GM23338 (cell line): ENCODE measurements at regions not wholly inside any gene's neighbourhood (a gene's known extent, or its start where the extent isn't known, plus 50 kb on each side); places are given as distances from the start of the nearest gene placed in this dataset.

Source experiments
- ATAC-seq: fragments of 200-7000 bp; cut with Tn5 transposase; 3 replicates; pipeline ENCODE4 v1.9.1; 2020
- DNase-seq: peaks from one replicate; pipeline ENCODE4 v3.0.0-alpha.2; 2015; ENCODE audit warnings: low spot score
- H2AFZ ChIP-seq: fragments of 200-600 bp; sonication (generic); 2 replicates; pipeline ENCODE4 v1.8.0; 2016; ENCODE audit warnings: antibody characterized with exemption, mild to moderate bottlenecking, moderate library complexity
- H3F3A ChIP-seq: fragments of 200-600 bp; sonication (generic); replicated peaks from 2 replicates; pipeline ENCODE4 v1.8.0; 2017; ENCODE audit warnings: antibody characterized with exemption, mixed run types, low read depth
- H3K27ac ChIP-seq: fragments of 200-600 bp; sonication (generic); 2 replicates; pipeline ENCODE4 v1.6.1; 2016; ENCODE audit warnings: low read depth
- H3K27me3 ChIP-seq: fragments of 200-600 bp; sonication (generic); 2 replicates; pipeline ENCODE4 v1.8.0; 2016; ENCODE audit warnings: mild to moderate bottlenecking, mixed run types, moderate library complexity; ENCODE audit not compliant: insufficient read depth
- H3K36me3 ChIP-seq: fragments of 200-600 bp; sonication (generic); 2 replicates; pipeline ENCODE4 v1.8.0; 2016; ENCODE audit warnings: mild to moderate bottlenecking; ENCODE audit not compliant: insufficient read depth
- H3K4me1 ChIP-seq: fragments of 200-600 bp; sonication (generic); 2 replicates; pipeline ENCODE4 v1.8.0; 2016; ENCODE audit warnings: mild to moderate bottlenecking, moderate library complexity; ENCODE audit not compliant: insufficient read depth
- H3K4me2 ChIP-seq: fragments of 200-600 bp; sonication (generic); 2 replicates; pipeline ENCODE4 v1.7.1; 2017; ENCODE audit warnings: mixed run types
- H3K4me3 ChIP-seq: fragments of 200-600 bp; sonication (generic); 2 replicates; pipeline ENCODE4 v1.6.1; 2016; ENCODE audit warnings: mixed run types
- H3K79me2 ChIP-seq: fragments of 200-600 bp; sonication (generic); replicated peaks from 2 replicates; pipeline ENCODE4 v1.8.0; 2017; ENCODE audit warnings: mild to moderate bottlenecking; ENCODE audit not compliant: insufficient read depth
- H3K9me2 ChIP-seq: fragments of 200-600 bp; sonication (generic); 2 replicates; pipeline ENCODE4 v1.8.0; 2017; ENCODE audit not compliant: insufficient read depth
- H4K20me1 ChIP-seq: fragments of 200-600 bp; sonication (generic); replicated peaks from 2 replicates; pipeline ENCODE4 v1.8.0; 2017; ENCODE audit warnings: mild to moderate bottlenecking; ENCODE audit not compliant: insufficient read depth
- H3K27ac Mint-ChIP-seq: 2 replicates; pipeline ENCODE4 v1.8.0; 2020; ENCODE audit warnings: inconsistent platforms, mild to moderate bottlenecking, moderate library complexity, mixed read lengths
- H3K27me3 Mint-ChIP-seq: 3 replicates; pipeline ENCODE4 v1.8.0; 2022; ENCODE audit warnings: low read depth, mild to moderate bottlenecking, moderate library complexity, mixed read lengths, inconsistent platforms; ENCODE audit not compliant: insufficient read depth, poor library complexity
- H3K36me3 Mint-ChIP-seq: 3 replicates; pipeline ENCODE4 v1.8.0; 2021; ENCODE audit warnings: low read depth, mild to moderate bottlenecking, inconsistent platforms, moderate library complexity, mixed read lengths
- H3K4me1 Mint-ChIP-seq: 3 replicates; pipeline ENCODE4 v1.8.0; 2020; ENCODE audit warnings: mild to moderate bottlenecking, inconsistent platforms, mixed read lengths
- H3K4me3 Mint-ChIP-seq: 3 replicates; pipeline ENCODE4 v1.8.0; 2021; ENCODE audit warnings: moderate library complexity, mild to moderate bottlenecking, inconsistent platforms, mixed read lengths
- H3K9me3 Mint-ChIP-seq: 3 replicates; pipeline ENCODE4 v1.8.0; 2020; ENCODE audit warnings: moderate library complexity, mild to moderate bottlenecking, inconsistent platforms, mixed read lengths
- CREB1 ChIP-seq: fragments of 250-450 bp; sonication (Bioruptor Pico); IDR thresholded peaks from 2 replicates; pipeline ENCODE4 v1.5.0; 2020; ENCODE audit warnings: low read depth, mild to moderate bottlenecking, moderate library complexity
- ETS1 ChIP-seq: IDR thresholded peaks from 2 replicates; pipeline ENCODE4 v1.6.1; 2016; ENCODE audit warnings: antibody characterized with exemption
- EZH2 ChIP-seq: fragments of 200-600 bp; sonication (generic); IDR thresholded peaks from one replicate; pipeline ENCODE4 v1.8.0; 2017; ENCODE audit warnings: antibody characterized with exemption, mild to moderate bottlenecking, low read depth; ENCODE audit not compliant: unreplicated experiment
- EZH2phosphoT487 ChIP-seq: fragments of 200-600 bp; sonication (generic); IDR thresholded peaks from one replicate; pipeline ENCODE4 v1.8.1; 2018; ENCODE audit warnings: antibody characterized with exemption; ENCODE audit not compliant: unreplicated experiment
- JUNB ChIP-seq: IDR thresholded peaks from one replicate; pipeline ENCODE4 v1.6.1; 2016; ENCODE audit warnings: antibody characterized with exemption; ENCODE audit not compliant: unreplicated experiment
- NANOG ChIP-seq: IDR thresholded peaks from 2 replicates; pipeline ENCODE4 v1.6.1; 2016; ENCODE audit warnings: antibody characterized with exemption, borderline replicate concordance
- POLR2AphosphoS5 ChIP-seq: IDR thresholded peaks from 2 replicates; pipeline ENCODE4 v1.6.1; 2016; ENCODE audit warnings: antibody characterized with exemption, low read depth
- REST ChIP-seq: IDR thresholded peaks from one replicate; pipeline ENCODE4 v1.6.1; 2018; ENCODE audit warnings: antibody characterized with exemption; ENCODE audit not compliant: unreplicated experiment
- STAT1 ChIP-seq: IDR thresholded peaks from one replicate; pipeline ENCODE4 v1.6.1; 2016; ENCODE audit warnings: antibody characterized with exemption; ENCODE audit not compliant: unreplicated experiment
- ZNF114 ChIP-seq: fragments of 250-450 bp; sonication (Bioruptor Pico); IDR thresholded peaks from 2 replicates; pipeline ENCODE4 v1.5.0; 2020; ENCODE audit warnings: mild to moderate bottlenecking, moderate library complexity
- ZNF331 ChIP-seq: fragments of 250-450 bp; sonication (Bioruptor Pico); IDR thresholded peaks from 2 replicates; pipeline ENCODE4 v1.5.0; 2020; ENCODE audit warnings: low read depth, mild to moderate bottlenecking, moderate library complexity
- TF ChIP-seq, protein P1 (sequence below), 2 experiments: fragments of 200-600 bp in 1 of 2; sonication (generic) in 1 of 2; conservative IDR thresholded peaks; 2 replicates each; pipeline versions ENCODE4 v1.5.1 to v1.6.1; 2016 to 2017; ENCODE audit warnings: antibody characterized with exemption in 2 of 2, low read depth in 2 of 2, mild to moderate bottlenecking in 2 of 2, moderate library complexity in 1 of 2
- TF ChIP-seq, protein P2 (sequence below): fragments of 250-450 bp; sonication (Bioruptor Pico); IDR thresholded peaks from 2 replicates; pipeline ENCODE4 v1.5.0; 2020; ENCODE audit warnings: mild to moderate bottlenecking, moderate library complexity

DNA sequence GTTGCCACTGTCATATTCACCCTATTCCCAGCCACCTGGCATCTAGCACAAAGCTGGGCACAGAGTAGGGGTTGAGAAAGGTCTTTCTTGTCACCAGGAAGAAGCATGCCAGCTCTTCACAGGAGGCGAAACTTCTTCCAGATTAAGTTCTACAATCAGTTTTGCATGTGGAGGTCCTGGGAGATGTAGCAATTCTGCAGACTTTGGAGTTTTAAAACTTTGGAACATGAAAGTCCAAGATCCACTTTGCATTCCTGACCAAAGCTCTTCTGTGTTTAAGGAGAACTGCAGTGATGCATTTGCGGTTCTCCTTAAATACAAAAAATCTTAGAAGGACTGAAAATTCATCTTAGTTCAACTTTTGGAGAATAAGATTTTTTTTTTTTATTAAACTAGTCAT lies 258.5 kb upstream of the USP24 start:
- H3K27me3 Mint-ChIP-seq = no peaks in the 10 kb centered on the region
- Histone ChIP-seq H3K79me2 (no peaks in the 10 kb centered on the region), H4K20me1 (no peaks in the 10 kb centered on the region), H3K4me2 (no peak overlapping the region), H3F3A (no peaks in the 10 kb centered on the region), H3K4me1 (no peaks in the 10 kb centered on the region; the same call in 1 of the 2 replicates), H2AFZ (no peak overlapping the region), H3K36me3 (no peaks in the 10 kb centered on the region), H3K9me2 (peaks cover 16% of the 10 kb centered on the region), H3K4me3 (no peak overlapping the region), H3K27ac (no peak overlapping the region), H3K27me3 (no peaks in the 10 kb centered on the region)
- TF ChIP-seq NANOG (no peak), STAT1 (no peak), CREB1 (no peak), ZNF331 (CRISPR knock-in tag) (no peak), ETS1 (no peak), POLR2AphosphoS5 (no peak), EZH2 (no peak), REST (no peak), JUNB (no peak), EZH2phosphoT487 (no peak), ZNF114 (no peak)
- TF ChIP-seq, protein P1, sequence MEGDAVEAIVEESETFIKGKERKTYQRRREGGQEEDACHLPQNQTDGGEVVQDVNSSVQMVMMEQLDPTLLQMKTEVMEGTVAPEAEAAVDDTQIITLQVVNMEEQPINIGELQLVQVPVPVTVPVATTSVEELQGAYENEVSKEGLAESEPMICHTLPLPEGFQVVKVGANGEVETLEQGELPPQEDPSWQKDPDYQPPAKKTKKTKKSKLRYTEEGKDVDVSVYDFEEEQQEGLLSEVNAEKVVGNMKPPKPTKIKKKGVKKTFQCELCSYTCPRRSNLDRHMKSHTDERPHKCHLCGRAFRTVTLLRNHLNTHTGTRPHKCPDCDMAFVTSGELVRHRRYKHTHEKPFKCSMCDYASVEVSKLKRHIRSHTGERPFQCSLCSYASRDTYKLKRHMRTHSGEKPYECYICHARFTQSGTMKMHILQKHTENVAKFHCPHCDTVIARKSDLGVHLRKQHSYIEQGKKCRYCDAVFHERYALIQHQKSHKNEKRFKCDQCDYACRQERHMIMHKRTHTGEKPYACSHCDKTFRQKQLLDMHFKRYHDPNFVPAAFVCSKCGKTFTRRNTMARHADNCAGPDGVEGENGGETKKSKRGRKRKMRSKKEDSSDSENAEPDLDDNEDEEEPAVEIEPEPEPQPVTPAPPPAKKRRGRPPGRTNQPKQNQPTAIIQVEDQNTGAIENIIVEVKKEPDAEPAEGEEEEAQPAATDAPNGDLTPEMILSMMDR (conservative IDR thresholded peaks at IDR 0.05; ENCODE audit: low read depth in 2 of 2) = no peak
- TF ChIP-seq, protein P2, sequence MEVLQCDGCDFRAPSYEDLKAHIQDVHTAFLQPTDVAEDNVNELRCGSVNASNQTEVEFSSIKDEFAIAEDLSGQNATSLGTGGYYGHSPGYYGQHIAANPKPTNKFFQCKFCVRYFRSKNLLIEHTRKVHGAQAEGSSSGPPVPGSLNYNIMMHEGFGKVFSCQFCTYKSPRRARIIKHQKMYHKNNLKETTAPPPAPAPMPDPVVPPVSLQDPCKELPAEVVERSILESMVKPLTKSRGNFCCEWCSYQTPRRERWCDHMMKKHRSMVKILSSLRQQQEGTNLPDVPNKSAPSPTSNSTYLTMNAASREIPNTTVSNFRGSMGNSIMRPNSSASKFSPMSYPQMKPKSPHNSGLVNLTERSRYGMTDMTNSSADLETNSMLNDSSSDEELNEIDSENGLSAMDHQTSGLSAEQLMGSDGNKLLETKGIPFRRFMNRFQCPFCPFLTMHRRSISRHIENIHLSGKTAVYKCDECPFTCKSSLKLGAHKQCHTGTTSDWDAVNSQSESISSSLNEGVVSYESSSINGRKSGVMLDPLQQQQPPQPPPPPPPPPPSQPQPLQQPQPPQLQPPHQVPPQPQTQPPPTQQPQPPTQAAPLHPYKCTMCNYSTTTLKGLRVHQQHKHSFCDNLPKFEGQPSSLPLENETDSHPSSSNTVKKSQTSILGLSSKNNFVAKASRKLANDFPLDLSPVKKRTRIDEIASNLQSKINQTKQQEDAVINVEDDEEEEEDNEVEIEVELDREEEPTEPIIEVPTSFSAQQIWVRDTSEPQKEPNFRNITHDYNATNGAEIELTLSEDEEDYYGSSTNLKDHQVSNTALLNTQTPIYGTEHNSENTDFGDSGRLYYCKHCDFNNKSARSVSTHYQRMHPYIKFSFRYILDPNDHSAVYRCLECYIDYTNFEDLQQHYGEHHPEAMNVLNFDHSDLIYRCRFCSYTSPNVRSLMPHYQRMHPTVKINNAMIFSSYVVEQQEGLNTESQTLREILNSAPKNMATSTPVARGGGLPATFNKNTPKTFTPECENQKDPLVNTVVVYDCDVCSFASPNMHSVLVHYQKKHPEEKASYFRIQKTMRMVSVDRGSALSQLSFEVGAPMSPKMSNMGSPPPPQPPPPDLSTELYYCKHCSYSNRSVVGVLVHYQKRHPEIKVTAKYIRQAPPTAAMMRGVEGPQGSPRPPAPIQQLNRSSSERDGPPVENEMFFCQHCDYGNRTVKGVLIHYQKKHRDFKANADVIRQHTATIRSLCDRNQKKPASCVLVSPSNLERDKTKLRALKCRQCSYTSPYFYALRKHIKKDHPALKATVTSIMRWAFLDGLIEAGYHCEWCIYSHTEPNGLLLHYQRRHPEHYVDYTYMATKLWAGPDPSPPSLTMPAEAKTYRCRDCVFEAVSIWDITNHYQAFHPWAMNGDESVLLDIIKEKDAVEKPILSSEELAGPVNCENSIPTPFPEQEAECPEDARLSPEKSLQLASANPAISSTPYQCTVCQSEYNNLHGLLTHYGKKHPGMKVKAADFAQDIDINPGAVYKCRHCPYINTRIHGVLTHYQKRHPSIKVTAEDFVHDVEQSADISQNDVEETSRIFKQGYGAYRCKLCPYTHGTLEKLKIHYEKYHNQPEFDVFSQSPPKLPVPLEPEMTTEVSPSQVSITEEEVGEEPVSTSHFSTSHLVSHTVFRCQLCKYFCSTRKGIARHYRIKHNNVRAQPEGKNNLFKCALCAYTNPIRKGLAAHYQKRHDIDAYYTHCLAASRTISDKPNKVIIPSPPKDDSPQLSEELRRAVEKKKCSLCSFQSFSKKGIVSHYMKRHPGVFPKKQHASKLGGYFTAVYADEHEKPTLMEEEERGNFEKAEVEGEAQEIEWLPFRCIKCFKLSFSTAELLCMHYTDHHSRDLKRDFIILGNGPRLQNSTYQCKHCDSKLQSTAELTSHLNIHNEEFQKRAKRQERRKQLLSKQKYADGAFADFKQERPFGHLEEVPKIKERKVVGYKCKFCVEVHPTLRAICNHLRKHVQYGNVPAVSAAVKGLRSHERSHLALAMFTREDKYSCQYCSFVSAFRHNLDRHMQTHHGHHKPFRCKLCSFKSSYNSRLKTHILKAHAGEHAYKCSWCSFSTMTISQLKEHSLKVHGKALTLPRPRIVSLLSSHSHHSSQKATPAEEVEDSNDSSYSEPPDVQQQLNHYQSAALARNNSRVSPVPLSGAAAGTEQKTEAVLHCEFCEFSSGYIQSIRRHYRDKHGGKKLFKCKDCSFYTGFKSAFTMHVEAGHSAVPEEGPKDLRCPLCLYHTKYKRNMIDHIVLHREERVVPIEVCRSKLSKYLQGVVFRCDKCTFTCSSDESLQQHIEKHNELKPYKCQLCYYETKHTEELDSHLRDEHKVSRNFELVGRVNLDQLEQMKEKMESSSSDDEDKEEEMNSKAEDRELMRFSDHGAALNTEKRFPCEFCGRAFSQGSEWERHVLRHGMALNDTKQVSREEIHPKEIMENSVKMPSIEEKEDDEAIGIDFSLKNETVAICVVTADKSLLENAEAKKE (CRISPR knock-in tag) = no peak
- peaks cover 3% of the 10 kb centered on the region; the same call in 2 of the 3 replicates for H3K4me1 Mint-ChIP-seq
- H3K36me3 Mint-ChIP-seq = no peaks in the 10 kb centered on the region
- ATAC-seq (no peak), DNase-seq (no peak)
- no peak overlapping the region for H3K4me3 Mint-ChIP-seq
- H3K27ac Mint-ChIP-seq = no peak overlapping the region
- H3K9me3 Mint-ChIP-seq = no peaks in the 10 kb centered on the region
